Islet precursor cell (in vitro differentiated cells): ENCODE measurements at regions not wholly inside any gene's neighbourhood (a gene's known extent, or its start where the extent isn't known, plus 50 kb on each side); places are given as distances from the start of the nearest gene placed in this dataset.
"Not testable (repeated sequence)": the region's sequence is repeated elsewhere in the genome, so short reads cannot be mapped to it uniquely, and the experiment has no call there.

Experiments
- DNase-seq: peaks from one replicate; pipeline ENCODE4 v3.0.0-alpha.2; 2018

DNA sequence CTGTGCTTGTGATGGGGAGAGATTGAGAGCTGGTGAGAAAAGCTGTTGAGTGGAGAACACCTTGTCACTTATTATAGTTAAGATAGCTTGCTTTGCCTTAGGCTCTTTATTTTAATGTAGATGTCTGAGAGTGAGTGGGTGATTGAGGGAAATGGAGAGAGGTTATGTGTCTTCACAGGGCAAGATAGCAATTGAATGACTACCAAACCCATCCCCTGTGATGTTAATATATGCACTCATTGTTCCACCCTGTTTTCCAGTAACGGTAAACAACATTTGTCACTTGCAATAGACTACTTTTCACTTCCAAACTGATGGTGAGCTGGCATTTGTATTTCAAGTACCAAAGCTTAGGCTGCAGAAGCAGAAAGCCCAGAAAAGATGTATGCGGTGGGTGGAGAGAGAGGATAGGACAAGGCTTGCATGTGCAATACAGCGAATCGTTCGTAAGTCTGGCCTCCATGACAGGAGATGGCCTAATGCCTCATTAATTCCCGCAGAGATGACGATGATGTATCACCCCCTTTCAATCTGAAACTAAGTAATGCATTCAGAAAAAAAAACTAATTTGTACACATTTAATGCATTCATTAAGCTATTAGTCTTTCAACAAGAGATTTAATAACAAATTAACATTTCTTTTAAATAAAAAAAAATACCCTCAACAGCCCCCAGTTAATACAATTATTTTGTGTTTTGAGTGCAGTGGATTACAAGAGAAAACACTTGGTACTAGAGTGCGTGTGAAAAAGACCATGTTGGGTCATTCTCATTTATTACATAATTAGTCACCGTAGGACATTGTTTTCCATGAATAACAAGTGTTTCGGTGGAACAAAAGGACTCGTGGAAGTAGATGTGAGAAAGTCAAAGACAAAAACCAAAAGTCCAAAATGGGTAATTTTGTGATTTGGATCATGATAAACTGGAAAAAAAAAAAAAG is 699.0 kb downstream of the BRINP1 start:
- DNase-seq: no peak

GRCh38 chr9:118674942-118675341 is 694.3 kb downstream of the BRINP1 start:
- DNase-seq: no peak

DNA sequence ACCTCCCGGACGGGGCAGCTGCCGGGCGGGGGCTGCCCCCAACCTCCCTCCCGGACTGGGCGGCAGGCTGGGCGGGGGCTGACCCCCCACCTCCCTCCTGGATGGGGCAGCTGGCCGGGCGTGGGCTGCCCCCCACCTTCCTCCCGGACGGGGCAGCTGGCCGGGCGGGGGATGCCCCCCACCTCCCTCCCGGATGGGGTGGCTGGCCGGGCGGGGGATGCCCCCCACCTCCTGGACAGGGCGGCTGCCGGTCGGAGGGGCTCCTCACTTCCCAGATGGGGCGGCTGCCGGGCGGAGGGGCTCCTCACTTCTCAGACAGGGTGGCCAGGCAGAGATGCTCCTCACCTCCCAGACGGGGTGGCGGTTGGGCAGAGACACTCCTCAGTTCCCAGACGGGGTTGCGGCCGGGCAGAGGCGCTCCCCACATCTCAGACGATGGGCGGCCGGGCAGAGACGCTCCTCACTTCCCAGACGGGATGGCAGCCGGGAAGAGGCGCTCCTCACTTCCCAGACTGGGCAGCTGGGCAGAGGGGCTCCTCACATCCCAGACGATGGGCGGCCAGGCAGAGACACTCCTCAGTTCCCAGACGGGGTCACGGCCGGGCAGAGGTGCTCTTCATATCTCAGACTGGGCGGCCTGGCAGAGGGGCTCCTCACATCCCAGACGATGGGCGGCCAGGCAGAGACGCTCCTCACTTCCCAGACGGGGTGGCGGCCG is 691.1 kb downstream of the BRINP1 start:
- DNase-seq: not testable (repeated sequence)

GRCh38 chr9:118686959-118687358 is 682.3 kb downstream of the BRINP1 start:
- DNase-seq: no peak

DNA sequence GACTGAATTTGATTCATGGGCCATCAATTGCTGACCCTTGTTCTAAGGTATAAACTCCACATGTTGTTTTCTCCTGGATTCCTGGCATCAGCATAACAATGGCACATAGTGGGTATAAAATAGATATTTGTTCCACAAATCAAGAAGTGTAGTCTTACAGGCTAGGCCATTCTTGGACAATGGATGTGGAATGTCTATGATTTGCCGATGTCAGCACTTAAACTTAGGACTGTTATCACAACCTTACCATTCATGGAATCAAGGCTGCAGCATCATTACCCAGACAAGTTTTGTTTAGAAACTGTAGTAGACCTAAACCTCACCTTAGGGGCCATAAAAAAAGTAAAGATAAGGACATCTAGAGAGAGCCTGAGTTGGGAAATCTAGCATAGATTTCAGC is 680.0 kb downstream of the BRINP1 start:
- no peak for DNase-seq

DNA sequence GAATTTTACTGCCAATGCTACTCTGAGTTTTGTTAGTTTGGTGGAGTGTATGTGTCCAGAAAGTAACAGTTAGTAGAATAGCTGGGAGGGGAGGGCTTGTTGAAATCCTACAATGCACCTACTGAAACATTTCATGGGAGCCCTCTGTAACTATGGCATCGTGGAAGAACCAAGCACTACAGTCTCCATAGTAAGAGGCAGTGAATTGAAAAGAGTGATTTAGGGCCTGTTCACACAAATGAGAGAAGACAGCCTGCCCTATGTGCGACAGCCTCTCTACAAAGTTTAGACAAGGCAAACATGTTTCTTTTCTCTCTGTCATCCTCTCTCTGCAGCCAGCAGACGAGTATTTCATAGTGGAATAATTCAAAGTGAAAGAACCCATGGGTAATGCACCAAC is 676.6 kb downstream of the BRINP1 start:
- no peak for DNase-seq

DNA sequence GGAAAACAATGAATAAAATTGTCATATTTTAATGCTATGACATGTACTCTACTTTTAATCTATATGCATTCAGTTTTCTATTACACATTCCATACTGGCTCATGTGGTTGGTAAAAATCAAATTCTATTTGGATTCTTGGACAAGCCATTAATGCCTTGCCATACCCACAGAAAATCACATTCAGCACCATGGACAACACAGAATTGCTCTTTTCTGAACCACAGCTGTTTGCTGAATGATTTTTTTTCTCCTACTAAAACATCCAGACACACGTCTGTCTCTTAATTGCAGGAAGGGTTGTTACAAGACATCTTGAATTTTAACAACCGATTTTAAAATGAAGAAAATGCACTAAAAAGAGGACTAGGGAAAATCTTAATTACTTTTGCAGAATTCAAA is 675.6 kb downstream of the BRINP1 start:
- DNase-seq: no peak

GRCh38 chr9:118695249-118695648 is 674.0 kb downstream of the BRINP1 start:
- not testable (repeated sequence) for DNase-seq

DNA sequence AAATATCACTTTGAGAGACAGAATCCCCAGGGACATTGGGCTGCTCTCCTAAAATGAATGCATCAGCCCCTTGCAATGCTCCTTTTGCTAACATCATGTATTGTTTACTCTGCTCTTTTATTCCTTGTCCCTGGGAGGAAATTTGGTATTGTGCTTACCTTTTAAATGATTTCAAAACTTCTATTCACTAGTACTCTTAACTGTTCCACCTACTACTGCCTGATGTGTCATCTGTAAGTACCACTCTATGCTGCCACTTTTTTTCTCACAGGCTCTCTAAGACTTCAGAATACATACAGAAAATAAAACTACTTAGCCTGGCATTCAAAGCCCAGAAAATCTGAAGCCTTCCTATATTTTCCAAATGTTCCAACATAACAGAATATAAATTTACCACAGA is 667.2 kb downstream of the BRINP1 start:
- DNase-seq: no peak

GRCh38 chr9:118711843-118712242 is 657.4 kb downstream of the BRINP1 start:
- no peak for DNase-seq

DNA sequence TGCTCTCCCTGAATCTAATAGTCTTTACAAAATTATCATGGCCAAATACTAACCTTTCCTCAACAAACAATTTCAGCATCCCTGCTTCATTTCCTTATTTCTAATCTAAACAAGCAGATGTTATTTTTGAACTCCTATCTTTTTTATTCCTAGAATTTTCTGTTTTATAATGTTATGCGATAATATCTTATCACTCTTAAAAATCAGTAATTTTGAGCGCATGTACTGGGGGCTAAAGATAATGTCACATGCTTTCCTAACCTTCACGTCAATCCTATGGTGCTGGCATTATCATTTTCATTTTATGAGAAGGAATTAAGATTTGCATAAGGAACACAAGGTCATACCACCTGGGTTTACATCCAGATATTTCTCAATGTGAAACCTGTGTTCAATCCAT is 648.0 kb downstream of the BRINP1 start:
- no peak for DNase-seq

GRCh38 chr9:118721923-118722322 is 647.3 kb downstream of the BRINP1 start:
- no peak for DNase-seq

DNA sequence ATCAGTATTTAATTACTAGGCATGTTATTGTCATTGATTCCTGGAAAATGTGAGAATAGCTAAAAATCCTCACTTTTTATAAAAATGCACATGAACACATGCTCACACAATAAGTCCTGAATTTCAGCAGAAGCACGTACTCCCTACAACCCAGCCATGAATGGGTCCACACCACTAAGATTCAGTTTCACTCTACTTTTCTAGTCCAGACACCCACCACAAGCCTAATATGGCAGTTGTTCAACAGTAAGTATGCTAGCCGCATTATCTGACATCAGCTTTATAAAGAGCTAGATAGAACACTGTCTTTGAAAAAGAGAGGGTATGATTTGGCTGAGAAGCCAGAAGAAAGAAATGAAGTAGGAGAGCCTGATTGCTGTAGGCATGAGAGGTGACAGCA is 639.3 kb downstream of the BRINP1 start:
- no peak for DNase-seq

DNA sequence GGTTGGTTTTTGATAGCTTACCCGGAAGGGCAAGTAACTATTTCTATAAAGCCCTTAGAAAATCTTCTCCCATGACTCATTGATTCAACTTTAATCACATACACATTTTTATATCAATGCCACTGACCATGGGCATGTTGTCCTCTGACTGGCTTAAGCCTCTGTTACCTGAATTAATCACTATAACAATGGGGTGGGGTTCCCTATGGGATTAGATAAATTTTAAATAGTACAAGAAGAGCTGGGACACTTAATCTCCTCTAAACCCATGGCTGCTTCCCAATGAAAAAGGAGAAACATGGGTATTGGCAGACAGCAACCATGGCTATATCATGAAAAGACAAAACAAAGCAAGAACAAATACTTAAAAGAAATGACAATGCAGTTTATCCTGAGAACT is 636.2 kb downstream of the BRINP1 start:
- DNase-seq: no peak

GRCh38 chr9:118734696-118735095 is 634.5 kb downstream of the BRINP1 start:
- DNase-seq: no peak

- DNase-seq: no peak
Measured at GRCh38 chr9:118736406-118736805, 632.8 kb downstream of the BRINP1 start.

DNA sequence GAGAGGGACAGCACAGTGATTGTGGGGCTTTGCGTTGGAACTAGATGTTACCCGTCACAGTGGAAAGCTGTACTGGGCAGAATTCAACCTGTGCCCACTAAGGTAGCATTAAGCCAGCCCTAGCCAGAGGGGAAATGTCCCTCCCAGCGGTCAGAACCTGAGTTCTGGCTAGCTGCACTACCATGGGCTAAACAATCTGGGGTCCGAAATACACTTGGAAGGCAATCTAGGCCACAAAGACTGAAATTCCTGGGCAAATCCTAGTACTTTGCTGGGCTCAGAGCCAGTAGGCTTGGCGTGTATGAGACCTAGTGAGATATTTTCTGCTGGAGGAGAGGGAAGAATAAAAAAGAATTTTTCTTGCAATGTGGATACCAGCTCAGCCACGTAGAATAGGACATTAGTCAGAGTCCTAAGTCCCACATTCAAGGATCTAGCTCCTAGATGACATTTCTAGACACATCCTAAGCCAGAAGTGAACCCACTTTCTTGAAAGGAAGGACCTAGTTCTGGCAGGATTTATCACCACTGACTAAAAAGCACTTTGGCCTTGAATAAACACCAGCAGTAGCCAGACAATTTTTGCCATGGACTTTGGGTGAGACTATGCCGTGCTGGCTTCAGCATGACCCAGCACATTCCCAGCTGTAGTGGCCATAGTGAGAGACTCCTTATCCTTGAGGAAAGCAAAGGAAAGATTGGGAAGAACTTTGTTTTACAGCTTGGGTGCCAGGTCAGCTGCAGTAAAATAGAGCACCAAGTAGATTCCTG is 618.0 kb downstream of the BRINP1 start:
- DNase-seq: no peak

- DNase-seq: no peak
Measured at GRCh38 chr9:118751848-118752223, 617.4 kb downstream of the BRINP1 start.

DNA sequence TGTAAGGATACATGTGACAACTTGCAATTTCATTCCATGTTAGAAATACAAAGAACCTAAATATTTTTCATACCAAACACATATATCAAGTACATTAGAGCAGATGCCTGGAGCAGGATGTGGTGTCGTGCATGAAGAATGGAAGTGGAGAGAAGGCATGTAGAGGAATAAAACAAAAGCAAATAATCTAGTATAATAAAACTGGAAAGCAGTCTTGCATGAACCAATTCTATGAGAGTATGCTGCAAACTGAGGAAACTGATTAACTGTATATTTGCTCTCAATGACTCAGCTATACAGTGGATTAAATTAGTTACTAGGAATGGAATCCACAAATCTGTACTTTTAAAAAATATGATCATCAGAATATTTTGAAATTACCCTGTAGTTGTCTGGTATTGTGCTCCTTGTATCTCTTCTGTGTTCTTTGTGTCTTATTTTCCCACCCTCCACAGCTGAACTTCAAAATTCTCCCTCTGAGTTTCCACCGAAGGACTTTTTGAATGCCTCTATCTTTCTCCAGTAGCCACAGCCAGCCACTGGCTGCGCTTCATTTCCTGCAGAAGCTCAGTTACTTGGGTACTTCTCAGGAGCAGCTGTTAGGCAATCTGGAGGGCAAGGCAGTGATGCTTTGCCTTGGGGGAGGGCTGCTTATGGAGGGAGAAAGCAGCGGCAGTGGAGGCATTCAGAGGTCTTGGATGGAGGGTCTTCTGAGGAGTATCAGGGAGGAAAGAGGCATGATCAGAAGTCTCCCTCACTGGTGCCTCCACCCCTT is 608.0 kb downstream of the BRINP1 start:
- no peak for DNase-seq

GRCh38 chr9:118767571-118767970 is 601.7 kb downstream of the BRINP1 start:
- no peak for DNase-seq

DNA sequence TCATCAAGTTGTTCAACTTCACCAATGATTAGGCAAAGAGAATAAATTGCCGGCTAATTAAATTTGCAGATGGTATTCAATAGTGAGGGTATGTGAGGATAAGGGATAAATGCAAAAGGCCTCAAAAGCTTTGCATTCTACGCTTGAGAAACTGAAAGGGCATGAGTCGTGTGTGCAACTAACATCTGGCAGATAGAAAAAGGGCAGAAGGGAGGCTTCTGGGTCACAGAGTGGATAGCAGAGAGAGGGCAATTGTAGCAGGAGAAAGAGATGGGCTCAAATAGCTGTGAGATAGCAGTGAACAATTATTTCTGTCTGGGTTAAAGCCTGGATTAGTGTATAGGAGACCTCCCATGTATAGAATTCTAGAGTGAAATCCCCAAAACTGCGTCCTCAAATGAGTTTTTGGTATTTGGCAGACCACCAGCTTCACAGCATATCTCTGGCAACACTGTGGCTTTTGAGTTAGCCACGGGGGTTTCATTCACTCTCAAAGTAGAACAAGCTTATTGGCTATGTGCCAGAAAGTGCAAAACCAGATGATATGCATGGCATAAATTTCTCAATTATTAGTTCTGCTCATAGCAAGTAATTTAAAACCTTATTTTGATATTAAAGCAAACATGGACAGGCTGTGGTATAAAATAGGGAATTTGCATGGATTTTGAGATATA is 586.3 kb downstream of the BRINP1 start:
- DNase-seq: no peak

- DNase-seq: no peak
Measured at GRCh38 chr9:118784033-118784432, 585.2 kb downstream of the BRINP1 start.
